SH-SY5Y (cell line): ENCODE measurements at regions not wholly inside any gene's neighbourhood (a gene's known extent, or its start where the extent isn't known, plus 50 kb on each side); places are given as distances from the start of the nearest gene placed in this dataset.

Experiments used
- GATA2 ChIP-seq: IDR thresholded peaks from 2 replicates; pipeline ENCODE4 v1.6.1; 2011; ENCODE audit warnings: mild to moderate bottlenecking, low read depth, low read length
- GATA3 ChIP-seq: IDR thresholded peaks from 2 replicates; pipeline ENCODE4 v1.6.1; 2011; ENCODE audit warnings: low read depth, mild to moderate bottlenecking, low read length, moderate library complexity

DNA sequence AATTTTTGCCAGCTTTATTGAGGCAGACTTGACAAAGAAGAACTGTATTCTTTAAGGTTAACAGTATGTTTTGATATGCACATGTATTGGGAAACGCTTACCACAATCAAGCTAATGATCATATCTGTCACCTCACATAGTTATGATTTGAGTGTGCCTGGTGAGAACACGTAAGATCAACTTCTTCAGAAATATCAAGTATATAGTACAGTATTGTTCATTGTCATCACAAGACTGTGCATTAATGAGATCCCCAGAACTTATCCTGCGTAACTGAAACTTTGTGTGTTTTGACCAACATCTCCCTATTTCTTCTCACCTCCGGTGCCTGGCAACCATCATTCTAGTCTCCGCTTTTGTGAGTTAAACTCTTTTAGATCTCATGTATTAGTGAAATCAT lies 756.4 kb upstream of the EEF2KMT start:
- TF ChIP-seq GATA3 (no peak), GATA2 (no peak)
